ENCODE measurements at regions not wholly inside any gene's neighbourhood (a gene's known extent, or its start where the extent isn't known, plus 50 kb on each side); places are given as distances from the start of the nearest gene placed in this dataset.
"Not testable (repeated sequence)": the region's sequence is repeated elsewhere in the genome, so short reads cannot be mapped to it uniquely, and the experiment has no call there.

GRCh38 chr10:3584926-3585784 lies 199.9 kb downstream of the KLF6 start:
- no peak for DNase-seq (ENCODE audit: low read depth in 2 of 3, low spot score in 2 of 3)

- DNase-seq (ENCODE audit: low read depth in 2 of 3, low spot score in 2 of 3): no peak
Measured at GRCh38 chr10:3580565-3580964, 204.4 kb downstream of the KLF6 start.

- no peak for DNase-seq (ENCODE audit: low read depth in 2 of 3, low spot score in 2 of 3)
Measured at GRCh38 chr10:3579845-3580244, 205.2 kb downstream of the KLF6 start.

GRCh38 chr10:3578682-3579081 lies 206.3 kb downstream of the KLF6 start:
- no peak for DNase-seq (ENCODE audit: low read depth in 2 of 3, low spot score in 2 of 3)

- no peak for DNase-seq (ENCODE audit: low read depth in 2 of 3, low spot score in 2 of 3)
Measured at GRCh38 chr10:3578159-3578558, 206.8 kb downstream of the KLF6 start.

GRCh38 chr10:3574451-3574850 lies 210.6 kb downstream of the KLF6 start:
- DNase-seq (ENCODE audit: low read depth in 2 of 3, low spot score in 2 of 3): no peak

- DNase-seq (ENCODE audit: low read depth in 2 of 3, low spot score in 2 of 3): no peak
Measured at GRCh38 chr10:3573498-3573897, 211.5 kb downstream of the KLF6 start.

- no peak for DNase-seq (ENCODE audit: low read depth in 2 of 3, low spot score in 2 of 3)
Measured at GRCh38 chr10:3571310-3571825, 213.6 kb downstream of the KLF6 start.

- no peak for DNase-seq (ENCODE audit: low read depth in 2 of 3, low spot score in 2 of 3)
Measured at GRCh38 chr10:3570855-3571266, 214.1 kb downstream of the KLF6 start.

- DNase-seq (ENCODE audit: low read depth in 2 of 3, low spot score in 2 of 3): no peak
Measured at GRCh38 chr10:3570131-3570729, 214.8 kb downstream of the KLF6 start.

GRCh38 chr10:3568983-3569382 lies 216.0 kb downstream of the KLF6 start:
- DNase-seq (ENCODE audit: low read depth in 2 of 3, low spot score in 2 of 3): no peak

GRCh38 chr10:3568392-3568791 lies 216.6 kb downstream of the KLF6 start:
- DNase-seq (ENCODE audit: low read depth in 2 of 3, low spot score in 2 of 3): no peak

GRCh38 chr10:3567291-3567963 lies 217.6 kb downstream of the KLF6 start:
- no peak for DNase-seq (ENCODE audit: low read depth in 2 of 3, low spot score in 2 of 3)

- DNase-seq (ENCODE audit: low read depth in 2 of 3, low spot score in 2 of 3): no peak
Measured at GRCh38 chr10:3566627-3567026, 218.4 kb downstream of the KLF6 start.

GRCh38 chr10:3564346-3565002 lies 220.5 kb downstream of the KLF6 start:
- DNase-seq (ENCODE audit: low read depth in 2 of 3, low spot score in 2 of 3): no peak

- no peak for DNase-seq (ENCODE audit: low read depth in 2 of 3, low spot score in 2 of 3)
Measured at GRCh38 chr10:3563298-3563697, 221.7 kb downstream of the KLF6 start.

- DNase-seq (ENCODE audit: low read depth in 2 of 3, low spot score in 2 of 3): not testable (repeated sequence)
Measured at GRCh38 chr10:3560628-3561027, 224.4 kb downstream of the KLF6 start.

GRCh38 chr10:3559527-3559926 lies 225.5 kb downstream of the KLF6 start:
- DNase-seq (ENCODE audit: low read depth in 2 of 3, low spot score in 2 of 3): no peak

- DNase-seq (ENCODE audit: low read depth in 2 of 3, low spot score in 2 of 3): no peak
Measured at GRCh38 chr10:3559011-3559410, 226.0 kb downstream of the KLF6 start.

- not testable (repeated sequence) for DNase-seq (ENCODE audit: low read depth in 2 of 3, low spot score in 2 of 3)
Measured at GRCh38 chr10:3556191-3557017, 228.6 kb downstream of the KLF6 start.
